Kidney epithelial cell (primary cell): ENCODE measurements at regions not wholly inside any gene's neighbourhood (a gene's known extent, or its start where the extent isn't known, plus 50 kb on each side); places are given as distances from the start of the nearest gene placed in this dataset.

Experiments
- DNase-seq: peaks from one replicate; pipeline ENCODE4 v3.0.0-alpha.2; 2010; ENCODE audit warnings: low read depth
- H3K27me3 ChIP-seq: 2 replicates; pipeline ENCODE4 v1.6.0; 2011; ENCODE audit warnings: low read length; ENCODE audit not compliant: control insufficient read depth, insufficient read depth
- H3K36me3 ChIP-seq: 2 replicates; pipeline ENCODE4 v1.5.1; 2011; ENCODE audit warnings: low read length; ENCODE audit not compliant: control insufficient read depth, insufficient read depth
- H3K4me3 ChIP-seq: 2 replicates; pipeline ENCODE4 v1.5.1; 2011; ENCODE audit warnings: low read depth, mild to moderate bottlenecking, control low read depth, low read length
- CTCF ChIP-seq: IDR thresholded peaks from 2 replicates; pipeline ENCODE4 v1.5.1; 2011; ENCODE audit warnings: mild to moderate bottlenecking, moderate library complexity, low read length, control low read depth, inconsistent platforms; ENCODE audit not compliant: insufficient read depth, poor library complexity, severe bottlenecking

DNA sequence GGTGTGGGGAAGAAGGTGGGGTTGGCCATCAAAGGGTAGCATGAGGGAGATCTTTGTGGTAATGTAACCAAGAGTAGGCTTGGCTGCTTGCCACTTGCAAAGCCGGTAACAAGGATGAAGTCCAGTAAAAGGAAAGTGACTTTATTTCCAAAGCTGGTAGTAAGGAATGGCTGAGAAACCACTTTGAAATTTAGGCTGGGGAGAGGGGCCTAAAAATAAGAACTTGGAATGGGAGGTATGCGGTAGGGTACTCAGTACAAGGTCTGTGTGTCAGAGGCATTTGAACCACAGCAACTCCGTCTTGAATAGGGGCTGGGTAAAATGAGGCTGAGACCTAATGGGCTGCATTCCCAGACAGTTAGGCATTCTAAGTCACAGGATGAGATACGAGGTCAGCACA is 216.0 kb upstream of the ISX start:
- Histone ChIP-seq H3K27me3 (no peaks in the 10 kb centered on the region), H3K36me3 (no peaks in the 10 kb centered on the region), H3K4me3 (no peak overlapping the region)
- peak; percentile 54 for DNase-seq
- TF ChIP-seq CTCF, result no peak

DNA sequence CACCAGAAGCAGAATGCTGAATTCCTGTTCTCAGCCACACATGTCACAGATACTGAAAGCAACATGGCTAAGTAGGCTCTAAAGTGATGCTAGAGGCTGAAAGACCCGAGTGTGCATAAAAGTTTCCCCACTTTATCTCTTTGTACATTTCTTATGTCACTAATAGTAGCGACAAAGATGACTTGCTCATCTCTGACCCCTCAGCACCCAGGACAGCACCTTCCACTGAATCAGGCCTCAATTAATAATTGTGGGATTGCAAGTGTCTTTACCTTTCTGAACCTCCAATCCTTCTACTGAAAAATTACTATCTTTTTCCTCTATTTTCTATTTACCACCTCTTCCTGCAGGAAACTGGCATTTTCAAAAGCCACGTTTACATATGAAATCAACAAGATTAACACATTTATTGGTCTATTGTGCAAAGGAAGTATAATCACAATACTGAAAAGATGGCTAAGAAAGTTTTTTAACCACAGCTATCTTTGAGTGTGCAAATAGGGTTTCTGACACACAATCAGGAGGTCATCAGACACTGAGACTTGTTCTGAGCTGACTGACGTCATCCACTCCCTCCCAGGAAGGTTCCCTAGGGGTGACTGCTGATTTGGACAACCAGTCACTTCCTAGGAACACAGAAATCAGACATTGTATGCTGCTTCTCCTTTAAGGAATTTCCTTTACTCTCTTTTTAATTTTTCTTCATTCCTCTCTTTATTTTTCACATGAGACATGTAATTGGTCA is 213.9 kb upstream of the ISX start:
- no peaks in the 10 kb centered on the region for H3K36me3 ChIP-seq
- DNase-seq, result no peak
- no peaks in the 10 kb centered on the region for H3K27me3 ChIP-seq
- no peak overlapping the region for H3K4me3 ChIP-seq
- TF ChIP-seq CTCF, result no peak

GRCh38 chr22:34855471-34855870 is 210.5 kb upstream of the ISX start:
- Histone ChIP-seq H3K27me3 (no peaks in the 10 kb centered on the region), H3K4me3 (no peak overlapping the region), H3K36me3 (no peaks in the 10 kb centered on the region)
- DNase-seq, result no peak
- TF ChIP-seq CTCF, result no peak

- no peak for TF ChIP-seq CTCF
- no peak for DNase-seq
- H3K4me3 ChIP-seq, result no peak overlapping the region
- H3K27me3 ChIP-seq, result no peaks in the 10 kb centered on the region
- H3K36me3 ChIP-seq, result no peaks in the 10 kb centered on the region
These were observed 207.9 kb upstream of the ISX start for GRCh38 chr22:34858066-34858465.

DNA sequence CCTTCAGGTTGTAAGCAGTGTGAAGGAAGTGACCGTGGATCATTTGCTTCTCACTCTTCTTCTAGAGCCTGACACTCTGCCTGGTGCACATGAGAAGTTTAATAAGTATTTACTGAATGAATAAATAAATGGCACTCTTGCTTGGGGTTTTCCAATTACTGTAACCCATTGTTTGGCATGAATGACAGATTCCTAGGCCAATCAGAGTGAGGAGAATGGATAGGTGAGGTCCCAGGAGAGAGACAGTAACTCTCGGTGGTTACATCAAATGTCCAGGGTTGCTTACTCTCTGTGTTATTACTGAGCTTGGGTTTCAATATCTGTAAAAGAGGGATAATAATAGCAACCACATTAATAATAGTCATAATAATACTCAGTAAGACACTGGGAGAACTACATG is 204.2 kb upstream of the ISX start:
- Histone ChIP-seq H3K27me3 (no peaks in the 10 kb centered on the region), H3K36me3 (no peaks in the 10 kb centered on the region), H3K4me3 (no peak overlapping the region)
- DNase-seq, result no peak
- no peak for TF ChIP-seq CTCF

- no peak for TF ChIP-seq CTCF
- no peak for DNase-seq
- Histone ChIP-seq H3K27me3 (no peaks in the 10 kb centered on the region), H3K4me3 (no peak overlapping the region), H3K36me3 (no peaks in the 10 kb centered on the region)
These were observed 199.9 kb upstream of the ISX start for GRCh38 chr22:34866081-34866480.
